GM12872 (cell line): ENCODE measurements at regions not wholly inside any gene's neighbourhood (a gene's known extent, or its start where the extent isn't known, plus 50 kb on each side); places are given as distances from the start of the nearest gene placed in this dataset.

Source experiments
- CTCF ChIP-seq: IDR thresholded peaks from 3 replicates; pipeline ENCODE4 v1.5.1; 2011; ENCODE audit warnings: low read depth, mild to moderate bottlenecking, low read length, moderate library complexity; ENCODE audit not compliant: insufficient read depth

- no peak for TF ChIP-seq CTCF
Observed at GRCh38 chr9:135222881-135223760, 135.7 kb downstream of the OLFM1 start.

- no peak for TF ChIP-seq CTCF
Observed at GRCh38 chr9:135223831-135224230, 136.4 kb downstream of the OLFM1 start.

- TF ChIP-seq CTCF: no peak
Observed at GRCh38 chr9:135224286-135224877, 136.9 kb downstream of the OLFM1 start.

- TF ChIP-seq CTCF: no peak
Observed at GRCh38 chr9:135224921-135225541, 137.6 kb downstream of the OLFM1 start.

- no peak for TF ChIP-seq CTCF
Observed at GRCh38 chr9:135225619-135226228, 138.3 kb downstream of the OLFM1 start.

GRCh38 chr9:135226369-135227050, 139.0 kb downstream of the OLFM1 start:
- no peak for TF ChIP-seq CTCF
